SK-N-MC (cell line): ENCODE measurements at regions not wholly inside any gene's neighbourhood (a gene's known extent, or its start where the extent isn't known, plus 50 kb on each side); places are given as distances from the start of the nearest gene placed in this dataset.

Source experiments
- DNase-seq: peaks from one replicate; pipeline ENCODE4 v3.0.0-alpha.2; 2011; ENCODE audit warnings: low read depth, low spot score
- H3K27ac ChIP-seq: fragments of 200-600 bp; sonication (generic); 2 replicates; pipeline ENCODE4 v1.5.1; 2016; ENCODE audit warnings: mixed run types
- H3K36me3 ChIP-seq: fragments of 200-600 bp; sonication (generic); 2 replicates; pipeline ENCODE4 v1.6.1; 2017; ENCODE audit warnings: antibody characterized with exemption, low read length, mixed read lengths; ENCODE audit not compliant: insufficient read depth
- H3K4me3 ChIP-seq: fragments of 200-600 bp; sonication (generic); 2 replicates; pipeline ENCODE4 v1.5.1; 2016
- H3K9ac ChIP-seq: fragments of 200-600 bp; sonication (generic); 2 replicates; pipeline ENCODE4 v1.8.0; 2017; ENCODE audit warnings: mixed run types, mixed read lengths; ENCODE audit not compliant: insufficient read length
- H3K9me3 ChIP-seq: fragments of 200-600 bp; sonication (generic); 2 replicates; pipeline ENCODE4 v1.6.1; 2017; ENCODE audit warnings: low read depth, mild to moderate bottlenecking, antibody characterized with exemption, low read length, moderate library complexity, mixed read lengths
- EZH2 ChIP-seq: fragments of 200-600 bp; sonication (generic); IDR thresholded peaks from one replicate; pipeline ENCODE4 v1.6.1; 2017; ENCODE audit warnings: antibody characterized with exemption
- FOXP2 ChIP-seq: optimal IDR thresholded peaks from 2 replicates; pipeline ENCODE3; 2011; ENCODE audit warnings: mild to moderate bottlenecking, moderate library complexity; ENCODE audit not compliant: insufficient read depth; ENCODE audit errors: extremely low read length, control extremely low read depth
- POLR2AphosphoS5 ChIP-seq: IDR thresholded peaks from 2 replicates; pipeline ENCODE4 v1.6.1; 2012; ENCODE audit warnings: mild to moderate bottlenecking, low read depth, low read length, borderline replicate concordance

DNA sequence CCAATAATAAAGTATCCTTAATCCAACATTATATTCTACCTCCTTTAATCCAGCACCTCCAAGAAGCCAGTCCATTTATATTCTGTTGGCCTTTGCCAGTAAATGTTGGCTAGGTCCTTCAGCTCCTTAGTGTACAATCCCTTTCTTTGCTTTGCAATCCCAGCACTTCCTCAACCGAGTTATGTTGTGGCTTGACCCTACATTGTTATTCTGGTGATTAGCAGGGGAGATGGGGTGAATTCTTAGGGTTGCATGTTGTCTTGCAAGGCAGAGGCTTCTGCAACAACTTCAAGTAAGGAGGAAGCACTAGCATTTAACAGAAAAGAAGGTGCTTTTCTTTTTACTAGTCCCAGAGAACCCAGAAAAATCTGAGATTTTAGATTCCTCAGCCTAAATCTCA is 127.2 kb downstream of the CD47 start:
- TF ChIP-seq POLR2AphosphoS5 (no peak), EZH2 (no peak), FOXP2 (no peak)

GRCh38 chr3:107962946-107963345 is 127.9 kb downstream of the CD47 start:
- DNase-seq: no peak
- Histone ChIP-seq H3K4me3 (no peak overlapping the region), H3K9me3 (no peaks in the 10 kb centered on the region), H3K27ac (no peak overlapping the region), H3K36me3 (no peaks in the 10 kb centered on the region), H3K9ac (no peak overlapping the region)
- no peak for TF ChIP-seq FOXP2
- TF ChIP-seq EZH2: no peak
- TF ChIP-seq POLR2AphosphoS5: no peak

More for the DNA sequence above, 127.2 kb downstream of the CD47 start:
- DNase-seq: no peak
- no peaks in the 10 kb centered on the region for H3K9me3 ChIP-seq
- no peak overlapping the region for H3K9ac ChIP-seq
- H3K36me3 ChIP-seq: no peaks in the 10 kb centered on the region
- H3K27ac ChIP-seq: no peak overlapping the region
- no peak overlapping the region for H3K4me3 ChIP-seq

- DNase-seq: no peak
- TF ChIP-seq POLR2AphosphoS5 (no peak), EZH2 (no peak), FOXP2 (no peak)
- no peaks in the 10 kb centered on the region for H3K36me3 ChIP-seq
- no peak overlapping the region for H3K9ac ChIP-seq
- no peaks in the 10 kb centered on the region for H3K9me3 ChIP-seq
- no peak overlapping the region for H3K4me3 ChIP-seq
- H3K27ac ChIP-seq: no peak overlapping the region
These were observed 128.8 kb downstream of the CD47 start for GRCh38 chr3:107962037-107962436.

GRCh38 chr3:107959550-107960154 is 131.2 kb downstream of the CD47 start:
- H3K4me3 ChIP-seq: no peak overlapping the region
- TF ChIP-seq FOXP2 (no peak), POLR2AphosphoS5 (no peak), EZH2 (no peak)
- no peak overlapping the region for H3K27ac ChIP-seq
- H3K36me3 ChIP-seq: no peaks in the 10 kb centered on the region
- H3K9ac ChIP-seq: no peak overlapping the region
- no peak for DNase-seq
- no peaks in the 10 kb centered on the region for H3K9me3 ChIP-seq

DNA sequence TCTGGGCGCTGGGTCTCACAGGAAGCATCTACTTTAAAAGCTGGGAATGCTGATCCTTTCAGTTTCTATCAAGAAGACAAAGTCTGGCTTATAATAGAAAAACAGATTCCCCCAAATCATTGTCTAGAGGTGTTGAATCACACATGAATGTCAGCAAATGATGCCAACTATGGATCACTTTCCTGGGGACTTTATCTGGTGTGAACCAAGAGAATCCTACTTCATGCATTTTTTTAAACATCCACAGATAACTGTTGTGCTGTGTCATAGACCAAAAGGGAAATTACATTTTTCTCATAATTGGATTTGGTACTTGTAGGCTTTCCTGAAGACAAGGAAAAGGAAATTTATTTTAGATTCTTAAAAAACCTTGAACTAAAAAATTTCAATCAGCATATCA is 132.7 kb downstream of the CD47 start:
- DNase-seq: no peak
- no peak overlapping the region for H3K4me3 ChIP-seq
- H3K27ac ChIP-seq: no peak overlapping the region

DNA sequence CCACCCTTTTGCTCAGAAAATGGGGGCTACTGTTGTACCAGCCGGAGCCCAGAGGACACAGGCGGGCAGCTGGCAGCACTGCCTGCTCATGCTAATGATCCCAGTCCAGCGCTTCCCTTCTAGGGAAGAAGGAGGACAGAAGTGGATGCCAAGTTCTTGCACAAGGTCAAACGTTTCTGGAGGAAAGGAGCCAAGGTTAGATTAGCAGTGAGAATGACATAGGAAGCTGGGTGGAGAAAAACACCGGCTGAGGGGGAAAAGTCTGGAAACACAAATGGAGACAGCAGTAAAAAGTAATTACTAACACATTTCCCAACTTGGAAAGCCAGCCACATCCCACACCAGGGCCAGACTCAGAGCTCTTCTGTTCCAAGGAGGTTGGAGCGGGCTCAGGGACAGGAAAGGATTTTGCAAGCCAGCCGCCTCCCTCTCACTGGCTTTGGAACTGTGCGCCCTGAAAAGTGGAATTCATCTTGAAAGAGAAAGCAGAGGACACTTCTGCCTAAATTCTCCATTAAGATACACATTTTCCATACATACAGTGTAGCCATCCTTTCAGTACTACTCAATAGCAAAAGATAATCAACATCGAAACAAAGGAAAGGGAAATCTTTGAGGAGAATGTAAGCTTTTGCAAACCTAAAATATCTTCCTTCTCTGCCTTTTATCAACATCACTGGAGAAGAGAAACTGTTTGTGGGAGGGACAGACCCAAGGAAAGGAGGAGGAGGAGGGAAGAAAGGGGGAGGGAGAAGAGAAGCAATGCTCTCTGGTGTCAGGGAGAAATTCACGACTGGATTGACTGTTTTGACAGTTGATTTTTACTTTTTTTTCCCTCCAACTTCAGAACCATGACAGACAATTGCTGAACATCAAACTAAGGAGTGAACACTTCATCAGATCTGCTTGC is 133.6 kb downstream of the CD47 start:
- H3K4me3 ChIP-seq: 0 out of 2 replicates have a peak overlapping the region, but pooled peaks have one; percentile 13
- no peak overlapping the region for H3K9ac ChIP-seq
- H3K36me3 ChIP-seq: no peaks in the 10 kb centered on the region
- no peaks in the 10 kb centered on the region for H3K9me3 ChIP-seq
- H3K27ac ChIP-seq: no peak overlapping the region
- DNase-seq: no peak
- TF ChIP-seq POLR2AphosphoS5: no peak
- no peak for TF ChIP-seq EZH2
- no peak for TF ChIP-seq FOXP2

More for the DNA sequence above, 132.7 kb downstream of the CD47 start:
- no peak for TF ChIP-seq POLR2AphosphoS5
- TF ChIP-seq EZH2: no peak
- TF ChIP-seq FOXP2: no peak
- Histone ChIP-seq H3K36me3 (no peaks in the 10 kb centered on the region), H3K9ac (no peak overlapping the region), H3K9me3 (no peaks in the 10 kb centered on the region)

- H3K36me3 ChIP-seq: no peaks in the 10 kb centered on the region
- H3K9me3 ChIP-seq: no peaks in the 10 kb centered on the region
- H3K4me3 ChIP-seq: no peak overlapping the region
- no peak for DNase-seq
- no peak overlapping the region for H3K27ac ChIP-seq
- TF ChIP-seq EZH2 (no peak), POLR2AphosphoS5 (no peak), FOXP2 (no peak)
- no peak overlapping the region for H3K9ac ChIP-seq
These were observed 136.0 kb downstream of the CD47 start for GRCh38 chr3:107954845-107955244.

- no peak for DNase-seq
- no peak for TF ChIP-seq EZH2
- no peak for TF ChIP-seq POLR2AphosphoS5
- no peak for TF ChIP-seq FOXP2
- Histone ChIP-seq H3K27ac (no peak overlapping the region), H3K36me3 (no peaks in the 10 kb centered on the region), H3K9me3 (no peaks in the 10 kb centered on the region), H3K9ac (no peak overlapping the region), H3K4me3 (no peak overlapping the region)
These were observed 137.1 kb downstream of the CD47 start for GRCh38 chr3:107953722-107954121.
